ENCODE measurements at regions not wholly inside any gene's neighbourhood (a gene's known extent, or its start where the extent isn't known, plus 50 kb on each side); places are given as distances from the start of the nearest gene placed in this dataset.

GRCh38 chr2:180360283-180360618 is 353.2 kb upstream of the CWC22 start:
- DNase-seq (ENCODE audit: low read depth in 4 of 6, low spot score in 6 of 6): no peak
- Histone ChIP-seq H3K27me3 (ENCODE audit: control insufficient read depth, insufficient read depth, low read length) (no peaks in the 10 kb centered on the region), H3K36me3 (ENCODE audit: control insufficient read depth, insufficient read depth, low read length) (no peaks in the 10 kb centered on the region), H3K9me3 (ENCODE audit: control insufficient read depth, insufficient read depth, low read length) (no peaks in the 10 kb centered on the region), H3K4me1 (ENCODE audit: control insufficient read depth, insufficient read depth, low read length) (no peaks in the 10 kb centered on the region), H3K27ac (ENCODE audit: low read depth, low read length) (no peak overlapping the region), H3K4me3 (ENCODE audit: low read depth, low read length) (no peak overlapping the region)
- WGBS (ENCODE audit: insufficient coverage): no CpG with 5 or more reads among the region's 2 CpGs

GRCh38 chr2:180359522-180360282 is 352.6 kb upstream of the CWC22 start:
- H3K4me1 ChIP-seq (ENCODE audit: control insufficient read depth, insufficient read depth, low read length): no peaks in the 10 kb centered on the region
- no peaks in the 10 kb centered on the region for H3K36me3 ChIP-seq (ENCODE audit: control insufficient read depth, insufficient read depth, low read length)
- no peak for DNase-seq (ENCODE audit: low read depth in 4 of 6, low spot score in 6 of 6)
- 100% methylated on average over 1 of the region's 1 CpG for WGBS (ENCODE audit: insufficient coverage)
- no peak overlapping the region for H3K4me3 ChIP-seq (ENCODE audit: low read depth, low read length)
- H3K27ac ChIP-seq (ENCODE audit: low read depth, low read length): no peak overlapping the region
- no peaks in the 10 kb centered on the region for H3K9me3 ChIP-seq (ENCODE audit: control insufficient read depth, insufficient read depth, low read length)
- H3K27me3 ChIP-seq (ENCODE audit: control insufficient read depth, insufficient read depth, low read length): no peaks in the 10 kb centered on the region

GRCh38 chr2:180358458-180358857 is 351.4 kb upstream of the CWC22 start:
- DNase-seq (ENCODE audit: low read depth in 4 of 6, low spot score in 6 of 6): no peak
- WGBS (ENCODE audit: insufficient coverage): no CpG with 5 or more reads among the region's 2 CpGs
- H3K4me3 ChIP-seq (ENCODE audit: low read depth, low read length): no peak overlapping the region

GRCh38 chr2:180356676-180357075 is 349.6 kb upstream of the CWC22 start:
- Histone ChIP-seq H3K36me3 (ENCODE audit: control insufficient read depth, insufficient read depth, low read length) (no peaks in the 10 kb centered on the region), H3K27me3 (ENCODE audit: control insufficient read depth, insufficient read depth, low read length) (no peaks in the 10 kb centered on the region), H3K9me3 (ENCODE audit: control insufficient read depth, insufficient read depth, low read length) (no peaks in the 10 kb centered on the region), H3K27ac (ENCODE audit: low read depth, low read length) (no peak overlapping the region), H3K4me1 (ENCODE audit: control insufficient read depth, insufficient read depth, low read length) (no peaks in the 10 kb centered on the region), H3K4me3 (ENCODE audit: low read depth, low read length) (no peak overlapping the region)
- DNase-seq (ENCODE audit: low read depth in 4 of 6, low spot score in 6 of 6): no peak

More at GRCh38 chr2:180358458-180358857, 351.4 kb upstream of the CWC22 start:
- H3K9me3 ChIP-seq (ENCODE audit: control insufficient read depth, insufficient read depth, low read length): no peaks in the 10 kb centered on the region
- no peak overlapping the region for H3K27ac ChIP-seq (ENCODE audit: low read depth, low read length)
- H3K4me1 ChIP-seq (ENCODE audit: control insufficient read depth, insufficient read depth, low read length): no peaks in the 10 kb centered on the region
- no peaks in the 10 kb centered on the region for H3K36me3 ChIP-seq (ENCODE audit: control insufficient read depth, insufficient read depth, low read length)
- no peaks in the 10 kb centered on the region for H3K27me3 ChIP-seq (ENCODE audit: control insufficient read depth, insufficient read depth, low read length)

GRCh38 chr2:180352620-180353019 is 345.5 kb upstream of the CWC22 start:
- Histone ChIP-seq H3K27me3 (ENCODE audit: control insufficient read depth, insufficient read depth, low read length) (no peaks in the 10 kb centered on the region), H3K4me1 (ENCODE audit: control insufficient read depth, insufficient read depth, low read length) (no peaks in the 10 kb centered on the region), H3K36me3 (ENCODE audit: control insufficient read depth, insufficient read depth, low read length) (no peaks in the 10 kb centered on the region), H3K4me3 (ENCODE audit: low read depth, low read length) (no peak overlapping the region), H3K9me3 (ENCODE audit: control insufficient read depth, insufficient read depth, low read length) (no peaks in the 10 kb centered on the region), H3K27ac (ENCODE audit: low read depth, low read length) (no peak overlapping the region)
- no CpG with 5 or more reads among the region's 1 CpG for WGBS (ENCODE audit: insufficient coverage)
- DNase-seq (ENCODE audit: low read depth in 4 of 6, low spot score in 6 of 6): no peak

- no peak overlapping the region for H3K4me3 ChIP-seq (ENCODE audit: low read depth, low read length)
- no peak for DNase-seq (ENCODE audit: low read depth in 4 of 6, low spot score in 6 of 6)
- no peaks in the 10 kb centered on the region for H3K36me3 ChIP-seq (ENCODE audit: control insufficient read depth, insufficient read depth, low read length)
- no peaks in the 10 kb centered on the region for H3K27me3 ChIP-seq (ENCODE audit: control insufficient read depth, insufficient read depth, low read length)
- H3K27ac ChIP-seq (ENCODE audit: low read depth, low read length): no peak overlapping the region
- no peaks in the 10 kb centered on the region for H3K9me3 ChIP-seq (ENCODE audit: control insufficient read depth, insufficient read depth, low read length)
- WGBS (ENCODE audit: insufficient coverage): no CpG with 5 or more reads among the region's 2 CpGs
- H3K4me1 ChIP-seq (ENCODE audit: control insufficient read depth, insufficient read depth, low read length): no peaks in the 10 kb centered on the region
Observed at GRCh38 chr2:180349809-180350208, 342.7 kb upstream of the CWC22 start.

- WGBS (ENCODE audit: insufficient coverage): no CpG with 5 or more reads among the region's 1 CpG
- Histone ChIP-seq H3K27ac (ENCODE audit: low read depth, low read length) (no peak overlapping the region), H3K36me3 (ENCODE audit: control insufficient read depth, insufficient read depth, low read length) (no peaks in the 10 kb centered on the region), H3K9me3 (ENCODE audit: control insufficient read depth, insufficient read depth, low read length) (no peaks in the 10 kb centered on the region), H3K27me3 (ENCODE audit: control insufficient read depth, insufficient read depth, low read length) (no peaks in the 10 kb centered on the region), H3K4me3 (ENCODE audit: low read depth, low read length) (no peak overlapping the region), H3K4me1 (ENCODE audit: control insufficient read depth, insufficient read depth, low read length) (no peaks in the 10 kb centered on the region)
- DNase-seq (ENCODE audit: low read depth in 4 of 6, low spot score in 6 of 6): peak in 1 of 6 donors; percentile 55
Observed at GRCh38 chr2:180343528-180344345, 336.6 kb upstream of the CWC22 start.

- no peak overlapping the region for H3K4me3 ChIP-seq (ENCODE audit: low read depth, low read length)
- no peaks in the 10 kb centered on the region for H3K27me3 ChIP-seq (ENCODE audit: control insufficient read depth, insufficient read depth, low read length)
- H3K27ac ChIP-seq (ENCODE audit: low read depth, low read length): no peak overlapping the region
- H3K36me3 ChIP-seq (ENCODE audit: control insufficient read depth, insufficient read depth, low read length): no peaks in the 10 kb centered on the region
- no peak for DNase-seq (ENCODE audit: low read depth in 4 of 6, low spot score in 6 of 6)
- no CpG with 5 or more reads among the region's 3 CpGs for WGBS (ENCODE audit: insufficient coverage)
- peaks cover 7% of the 10 kb centered on the region for H3K9me3 ChIP-seq (ENCODE audit: control insufficient read depth, insufficient read depth, low read length)
- no peaks in the 10 kb centered on the region for H3K4me1 ChIP-seq (ENCODE audit: control insufficient read depth, insufficient read depth, low read length)
Observed at GRCh38 chr2:180337136-180337535, 330.0 kb upstream of the CWC22 start.

- Histone ChIP-seq H3K4me3 (ENCODE audit: low read depth, low read length) (no peak overlapping the region), H3K4me1 (ENCODE audit: control insufficient read depth, insufficient read depth, low read length) (no peaks in the 10 kb centered on the region), H3K27ac (ENCODE audit: low read depth, low read length) (no peak overlapping the region), H3K27me3 (ENCODE audit: control insufficient read depth, insufficient read depth, low read length) (no peaks in the 10 kb centered on the region), H3K9me3 (ENCODE audit: control insufficient read depth, insufficient read depth, low read length) (peaks cover 7% of the 10 kb centered on the region), H3K36me3 (ENCODE audit: control insufficient read depth, insufficient read depth, low read length) (no peaks in the 10 kb centered on the region)
- DNase-seq (ENCODE audit: low read depth in 4 of 6, low spot score in 6 of 6): no peak
- 92% methylated on average over 2 of the region's 2 CpGs for WGBS (ENCODE audit: insufficient coverage)
Observed at GRCh38 chr2:180336550-180336949, 329.5 kb upstream of the CWC22 start.

- Histone ChIP-seq H3K27ac (ENCODE audit: low read depth, low read length) (no peak overlapping the region), H3K9me3 (ENCODE audit: control insufficient read depth, insufficient read depth, low read length) (peaks cover 7% of the 10 kb centered on the region), H3K27me3 (ENCODE audit: control insufficient read depth, insufficient read depth, low read length) (no peaks in the 10 kb centered on the region), H3K36me3 (ENCODE audit: control insufficient read depth, insufficient read depth, low read length) (no peaks in the 10 kb centered on the region), H3K4me3 (ENCODE audit: low read depth, low read length) (no peak overlapping the region), H3K4me1 (ENCODE audit: control insufficient read depth, insufficient read depth, low read length) (no peaks in the 10 kb centered on the region)
- 90% methylated on average over 1 of the region's 3 CpGs for WGBS (ENCODE audit: insufficient coverage)
- no peak for DNase-seq (ENCODE audit: low read depth in 4 of 6, low spot score in 6 of 6)
Observed at GRCh38 chr2:180334514-180334913, 327.4 kb upstream of the CWC22 start.
